Endothelial cell of umbilical vein (primary cell): ENCODE measurements at regions not wholly inside any gene's neighbourhood (a gene's known extent, or its start where the extent isn't known, plus 50 kb on each side); places are given as distances from the start of the nearest gene placed in this dataset.

Experiments used
- BruUV-seq: library from RNA; stranded (reverse); fragments of 400-500 nt; replicated peaks from 2 replicates; lab custom pipeline; 2021; lab: Mats Ljungman, UMichigan
- CTCF ChIA-PET: fragments of 300-600, 350-600 bp; sonication (Branson Sonifier 250); formaldehyde crosslinking; loops from one replicate; lab custom pipeline; 2021; ENCODE audit warnings: antibody characterized with exemption, inconsistent platforms; lab: Charles Lee
- POLR2A ChIA-PET: fragments of 300-600, 350-600 bp; sonication (Branson Sonifier 250); formaldehyde crosslinking; loops from one replicate; lab custom pipeline; 2021; ENCODE audit warnings: antibody characterized with exemption, inconsistent platforms; lab: Charles Lee
- DNase-seq: peaks from one replicate; pipeline ENCODE4 v3.0.0-alpha.2; 2011; ENCODE audit warnings: low read depth, low spot score
- FAIRE-seq: peaks from 2 replicates; lab custom pipeline; 2011; peaks lifted over from hg19 to GRCh38; lab: Jason Lieb, UNC
- H2AFZ ChIP-seq: 2 replicates; pipeline ENCODE4 v1.6.0; 2012; ENCODE audit warnings: low read depth, low read length, control low read depth, inconsistent platforms
- H3K27ac ChIP-seq: 2 replicates; pipeline ENCODE4 v1.5.1; 2011; ENCODE audit warnings: low read depth, mild to moderate bottlenecking, control low read depth, low read length, moderate library complexity; ENCODE audit not compliant: insufficient read depth
- H3K27me3 ChIP-seq, 2 experiments: 2 replicates each; pipeline versions ENCODE4 v1.6.0 to v1.6.1; 2011; ENCODE audit warnings: low read length in 2 of 2, mixed read lengths in 1 of 2; ENCODE audit not compliant: control insufficient read depth in 2 of 2, insufficient read depth in 2 of 2
- H3K36me3 ChIP-seq, 2 experiments: 2 replicates in 1 of 2; 3 replicates in 1 of 2; pipeline ENCODE4 v1.5.1; 2011; ENCODE audit warnings: low read length in 2 of 2, mild to moderate bottlenecking in 1 of 2, moderate library complexity in 1 of 2; ENCODE audit not compliant: control insufficient read depth in 2 of 2, insufficient read depth in 2 of 2; ENCODE audit errors: extremely low read depth in 1 of 2
- H3K4me1 ChIP-seq: 3 replicates; pipeline ENCODE4 v1.5.1; 2011; ENCODE audit warnings: mild to moderate bottlenecking, low read length; ENCODE audit not compliant: control insufficient read depth, insufficient read depth; ENCODE audit errors: extremely low read depth
- H3K4me2 ChIP-seq: 2 replicates; pipeline ENCODE4 v1.6.1; 2011; ENCODE audit warnings: low read length, control low read depth, mixed read lengths; ENCODE audit not compliant: insufficient read depth
- H3K4me3 ChIP-seq, 3 experiments: fragments of 200-600 bp in 1 of 3; sonication (generic), shearing (Covaris generic) in 1 of 3; replicated peaks in 1 of 3; 2 replicates each; pipeline ENCODE4 v1.5.1; 2011 to 2016; ENCODE audit warnings: control low read depth in 3 of 3, low read length in 3 of 3, mild to moderate bottlenecking in 2 of 3, inconsistent platforms in 1 of 3, low read depth in 1 of 3, moderate library complexity in 1 of 3; ENCODE audit not compliant: insufficient read depth in 1 of 3
- H3K79me2 ChIP-seq: 2 replicates; pipeline ENCODE4 v1.6.0; 2012; ENCODE audit warnings: low read length, inconsistent platforms; ENCODE audit not compliant: control insufficient read depth, insufficient read depth
- H3K9ac ChIP-seq: replicated peaks from 2 replicates; pipeline ENCODE3; 2011; ENCODE audit warnings: low read length, control low read depth; ENCODE audit not compliant: insufficient read depth; ENCODE audit errors: extremely low read depth
- H3K9me1 ChIP-seq: replicated peaks from 3 replicates; pipeline ENCODE4 v1.6.0; 2011; ENCODE audit warnings: mild to moderate bottlenecking, low read length; ENCODE audit not compliant: control insufficient read depth, insufficient read depth; ENCODE audit errors: extremely low read depth
- H3K9me3 ChIP-seq: replicated peaks from 2 replicates; pipeline ENCODE4 v1.5.1; 2012; ENCODE audit warnings: low read length, inconsistent platforms; ENCODE audit not compliant: control insufficient read depth, insufficient read depth
- H4K20me1 ChIP-seq: replicated peaks from 2 replicates; pipeline ENCODE3; 2011; ENCODE audit warnings: mild to moderate bottlenecking, low read length; ENCODE audit not compliant: control insufficient read depth, insufficient read depth; ENCODE audit errors: extremely low read depth
- EZH2 ChIP-seq: IDR thresholded peaks from 2 replicates; pipeline ENCODE4 v1.6.1; 2012; ENCODE audit warnings: borderline replicate concordance, low read depth, mild to moderate bottlenecking, moderate library complexity, low read length, inconsistent platforms; ENCODE audit not compliant: severe bottlenecking
- FOS ChIP-seq: IDR thresholded peaks from 2 replicates; pipeline ENCODE4 v1.6.1; 2011; ENCODE audit warnings: mild to moderate bottlenecking, low read length, moderate library complexity, borderline replicate concordance; ENCODE audit not compliant: insufficient read depth
- GATA2 ChIP-seq: IDR thresholded peaks from 2 replicates; pipeline ENCODE4 v1.7.0; 2011; ENCODE audit warnings: low read depth, mild to moderate bottlenecking, moderate library complexity, mixed read lengths, low read length; ENCODE audit not compliant: insufficient read length, insufficient read depth
- JUN ChIP-seq: IDR thresholded peaks from 2 replicates; pipeline ENCODE4 v1.6.1; 2011; ENCODE audit warnings: borderline replicate concordance, low read depth; ENCODE audit not compliant: insufficient read length, insufficient read depth
- MAX ChIP-seq: IDR thresholded peaks from 2 replicates; pipeline ENCODE4 v1.6.1; 2011; ENCODE audit not compliant: insufficient read depth, insufficient read length
- MYC ChIP-seq: IDR thresholded peaks from one replicate; pipeline ENCODE4 v1.6.1; 2011; ENCODE audit warnings: mild to moderate bottlenecking, low read depth, low read length
- POLR2A ChIP-seq: IDR thresholded peaks from 2 replicates; pipeline ENCODE4 v1.6.1; 2012; ENCODE audit warnings: low read depth, mild to moderate bottlenecking, control low read depth, low read length
- POLR2AphosphoS5 ChIP-seq: IDR thresholded peaks from 2 replicates; pipeline ENCODE4 v1.6.1; 2012; ENCODE audit warnings: low read depth, mild to moderate bottlenecking, control low read depth, low read length, moderate library complexity; ENCODE audit not compliant: insufficient read depth
- dilution Hi-C: fragments of 300-500 bp; cut with MboI; formaldehyde crosslinking; loops from one replicate; pipeline ENCODE4 v1.15.0; 2019; ENCODE audit warnings: low sequenced_read_pairs; ENCODE audit not compliant: extremely low pct_ligation_motif_present
- intact Hi-C: fragments of 100-400 bp; cut with micrococcal nuclease; formaldehyde crosslinking; loops from one replicate; pipeline ENCODE4 v1.10.0; 2022
- TF ChIP-seq, protein P1 (sequence below), 2 donors: IDR thresholded peaks; 1 replicate in 1 of 2; 2 replicates in 1 of 2; pipeline ENCODE4 v1.5.1; 2011; ENCODE audit warnings: low read length in 2 of 2, mild to moderate bottlenecking in 2 of 2, moderate library complexity in 2 of 2, control low read depth in 1 of 2, inconsistent platforms in 1 of 2, low read depth in 1 of 2; ENCODE audit not compliant: insufficient read depth in 1 of 2; ENCODE audit errors: extremely low read depth in 1 of 2

DNA sequence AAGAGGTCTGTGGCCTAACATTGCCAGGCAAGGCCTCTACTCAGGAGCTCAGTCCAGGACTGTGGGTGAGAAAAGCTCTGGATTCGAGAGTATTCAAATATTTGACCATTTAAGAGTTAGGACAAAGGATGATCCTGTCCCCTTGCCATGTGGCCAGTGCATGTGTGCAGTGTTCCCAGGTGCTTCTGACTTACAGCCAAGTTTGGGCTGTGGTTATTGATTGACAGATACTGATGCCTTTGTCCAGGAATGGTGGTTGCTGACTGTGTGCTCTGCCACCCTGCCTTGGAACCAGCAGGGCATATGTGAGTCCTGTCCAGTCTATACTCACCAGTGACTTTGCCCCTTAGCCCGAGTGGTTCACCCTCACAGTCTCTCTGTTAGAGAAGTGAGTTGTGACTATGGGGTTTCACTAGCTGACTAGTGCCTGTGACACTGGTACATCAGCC is 51.9 kb downstream of the GARRE1 start:
- Histone ChIP-seq H3K9ac (no peak overlapping the region), H3K4me3 (no peak overlapping the region), H2AFZ (no peak overlapping the region), H3K27ac (no peak overlapping the region), H3K36me3 (peaks cover 0 to 13% of the 10 kb centered on the region in 2 experiments), H3K4me2 (no peak overlapping the region), H3K79me2 (peaks cover 35% of the 10 kb centered on the region), H3K9me3 (no peaks in the 10 kb centered on the region), H3K4me1 (no peaks in the 10 kb centered on the region), H3K27me3 (no peaks in the 10 kb centered on the region), H3K9me1 (no peaks in the 10 kb centered on the region), H4K20me1 (no peaks in the 10 kb centered on the region)
- DNase-seq (no peak), FAIRE-seq (no peak)
- TF ChIP-seq JUN, result no peak
- no peak for TF ChIP-seq MAX
- TF ChIP-seq POLR2AphosphoS5, result no peak
- TF ChIP-seq, protein P1, sequence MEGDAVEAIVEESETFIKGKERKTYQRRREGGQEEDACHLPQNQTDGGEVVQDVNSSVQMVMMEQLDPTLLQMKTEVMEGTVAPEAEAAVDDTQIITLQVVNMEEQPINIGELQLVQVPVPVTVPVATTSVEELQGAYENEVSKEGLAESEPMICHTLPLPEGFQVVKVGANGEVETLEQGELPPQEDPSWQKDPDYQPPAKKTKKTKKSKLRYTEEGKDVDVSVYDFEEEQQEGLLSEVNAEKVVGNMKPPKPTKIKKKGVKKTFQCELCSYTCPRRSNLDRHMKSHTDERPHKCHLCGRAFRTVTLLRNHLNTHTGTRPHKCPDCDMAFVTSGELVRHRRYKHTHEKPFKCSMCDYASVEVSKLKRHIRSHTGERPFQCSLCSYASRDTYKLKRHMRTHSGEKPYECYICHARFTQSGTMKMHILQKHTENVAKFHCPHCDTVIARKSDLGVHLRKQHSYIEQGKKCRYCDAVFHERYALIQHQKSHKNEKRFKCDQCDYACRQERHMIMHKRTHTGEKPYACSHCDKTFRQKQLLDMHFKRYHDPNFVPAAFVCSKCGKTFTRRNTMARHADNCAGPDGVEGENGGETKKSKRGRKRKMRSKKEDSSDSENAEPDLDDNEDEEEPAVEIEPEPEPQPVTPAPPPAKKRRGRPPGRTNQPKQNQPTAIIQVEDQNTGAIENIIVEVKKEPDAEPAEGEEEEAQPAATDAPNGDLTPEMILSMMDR (IDR thresholded peaks at IDR 0.05; ENCODE audit: extremely low read depth in 1 of 2, insufficient read depth in 1 of 2, low read depth in 1 of 2, low read length in 2 of 2), result no peak
- no peak for TF ChIP-seq GATA2
- no peak for TF ChIP-seq MYC
- no peak for TF ChIP-seq EZH2
- no peak for TF ChIP-seq FOS
- no peak for TF ChIP-seq POLR2A
- dilution Hi-C loops (no loop called here), intact Hi-C loops (no loop called here)
- ChIA-PET CTCF (interaction anchor here (1.3 to 1.6 kb wide), 2 partner anchors 13 to 28 kb away, joined by 5 read pairs; no protein-coding TSS in a partner anchor), POLR2A (no interaction called here)
- BruUV-seq, result no TSS peak
